Activated T-helper 1 cell treated with anti-CD3 and anti-CD28 coated beads, Interleukin-2, amount 50 U/mL, for 16 hours (primary cell): ENCODE measurements at regions not wholly inside any gene's neighbourhood (a gene's known extent, or its start where the extent isn't known, plus 50 kb on each side); places are given as distances from the start of the nearest gene placed in this dataset.
"Not testable (repeated sequence)": the region's sequence is repeated elsewhere in the genome, so short reads cannot be mapped to it uniquely, and the experiment has no call there.

ENCODE experiments used
- DNase-seq, 2 donors: peaks; one replicate each; pipeline ENCODE4 v3.0.0-alpha.2; 2020; ENCODE audit warnings: low read depth in 1 of 2, low spot score in 1 of 2

GRCh38 chr2:47295981-47296635 is 73.0 kb upstream of the EPCAM start:
- no peak for DNase-seq

DNA sequence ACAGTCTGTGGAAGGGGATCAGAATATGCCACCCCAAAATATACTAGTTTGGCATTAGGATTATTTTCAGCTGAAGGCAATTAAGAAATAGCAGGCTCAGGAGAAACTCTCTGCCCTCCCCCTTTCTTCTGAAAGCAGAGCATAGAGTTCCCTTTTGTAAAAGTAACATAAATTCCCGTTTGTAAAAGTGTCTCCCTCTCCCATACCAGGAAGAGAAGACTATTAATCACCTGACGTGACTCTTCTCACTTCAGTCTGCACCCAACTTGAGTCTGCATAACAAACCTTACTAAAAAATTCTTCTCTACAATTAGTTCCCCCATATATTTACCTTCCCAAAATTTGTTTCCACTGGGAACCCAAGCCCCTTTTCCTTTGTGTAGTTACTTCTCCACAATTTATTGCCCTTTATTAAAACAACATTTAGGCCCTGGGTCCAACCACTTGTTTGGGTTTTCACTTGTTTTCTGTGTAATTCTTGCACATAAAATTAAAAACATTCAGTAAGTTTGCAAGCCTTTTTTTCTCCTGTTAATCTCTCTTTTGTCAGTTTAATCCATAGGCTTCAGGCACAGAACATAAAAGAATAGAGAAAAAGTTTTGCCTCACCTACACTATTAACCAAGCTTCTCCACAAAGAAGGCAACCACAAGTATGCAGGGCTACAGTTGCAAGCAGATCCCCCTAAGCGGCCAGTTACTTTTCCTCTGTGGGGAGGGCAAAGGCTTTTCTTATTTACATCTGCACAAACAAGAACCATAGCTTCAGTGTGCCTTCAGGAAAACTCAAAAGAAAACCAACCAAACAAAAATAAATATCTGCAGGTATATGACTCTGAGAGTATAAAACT is 73.8 kb upstream of the EPCAM start:
- DNase-seq, result no peak

DNA sequence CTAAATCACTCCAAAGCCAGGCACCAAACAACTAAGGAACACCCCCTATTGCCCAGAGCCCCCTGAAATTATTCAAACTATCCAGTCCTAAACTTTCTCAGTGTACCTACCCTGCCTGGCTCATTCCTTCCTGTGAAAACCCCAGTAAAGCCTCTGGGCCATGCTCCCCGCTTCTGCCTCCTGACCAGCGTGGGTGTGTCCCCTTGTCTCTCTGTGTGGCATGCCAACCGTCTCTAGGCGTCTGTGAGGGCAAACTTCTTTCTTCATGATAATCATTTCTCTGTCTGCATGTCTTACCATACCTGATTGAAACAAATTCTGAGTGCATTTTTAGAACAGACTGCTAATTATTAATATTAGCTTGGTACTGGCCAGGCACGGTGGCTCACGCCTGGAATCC is 75.1 kb upstream of the EPCAM start:
- DNase-seq, result no peak

GRCh38 chr2:47288864-47289263 is 80.2 kb upstream of the EPCAM start:
- DNase-seq, result no peak

DNA sequence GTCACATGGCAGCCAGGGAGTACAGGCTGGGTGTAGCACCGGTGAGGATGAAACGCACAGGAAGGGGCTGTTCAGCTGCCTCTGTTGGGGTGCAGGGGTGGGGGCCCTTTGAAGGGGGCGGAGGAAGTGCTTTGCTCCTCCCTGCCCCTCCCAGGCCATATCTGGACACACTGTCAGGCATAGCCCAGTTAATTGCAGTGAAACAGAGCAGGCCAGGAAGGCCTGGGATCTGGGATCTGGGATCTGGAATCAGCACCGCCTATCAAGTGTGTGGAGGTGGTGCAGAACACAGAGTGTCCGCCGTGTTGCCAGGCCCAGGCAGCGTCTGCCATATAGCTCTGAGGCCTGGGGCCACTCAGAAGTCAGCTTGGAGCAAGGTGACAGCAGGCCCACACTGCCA is 85.5 kb upstream of the EPCAM start:
- no peak for DNase-seq

DNA sequence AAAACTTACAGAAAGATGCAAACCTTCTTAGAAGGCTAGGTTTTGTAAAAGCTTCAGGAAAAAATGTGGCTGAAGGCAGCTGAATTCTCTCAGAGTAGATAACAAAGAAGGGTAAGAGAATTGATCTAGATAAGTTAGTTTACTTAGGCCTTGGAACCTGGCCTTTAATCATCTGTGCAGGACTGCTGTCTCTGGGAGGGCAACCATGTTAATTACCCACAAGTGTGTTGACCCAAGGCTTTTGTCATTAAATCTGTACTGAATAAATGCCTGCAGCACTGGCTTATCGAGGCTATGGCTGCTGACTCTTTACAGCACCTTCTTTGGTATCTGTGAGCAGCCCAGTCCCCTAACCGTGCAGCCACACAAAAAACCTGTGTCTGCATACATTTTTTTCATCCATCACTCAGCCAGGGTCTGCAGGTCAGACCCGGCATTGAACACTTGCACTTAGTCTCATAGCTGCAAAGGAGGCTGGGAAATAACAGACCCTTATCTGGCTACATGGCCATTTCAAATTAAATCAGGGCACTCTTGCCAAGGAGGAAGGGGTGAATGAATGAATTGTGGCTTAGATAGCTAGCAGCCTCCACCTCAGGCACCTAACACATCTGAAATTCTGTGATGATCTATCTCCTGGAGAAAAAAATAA is 86.4 kb upstream of the EPCAM start:
- no peak for DNase-seq

DNA sequence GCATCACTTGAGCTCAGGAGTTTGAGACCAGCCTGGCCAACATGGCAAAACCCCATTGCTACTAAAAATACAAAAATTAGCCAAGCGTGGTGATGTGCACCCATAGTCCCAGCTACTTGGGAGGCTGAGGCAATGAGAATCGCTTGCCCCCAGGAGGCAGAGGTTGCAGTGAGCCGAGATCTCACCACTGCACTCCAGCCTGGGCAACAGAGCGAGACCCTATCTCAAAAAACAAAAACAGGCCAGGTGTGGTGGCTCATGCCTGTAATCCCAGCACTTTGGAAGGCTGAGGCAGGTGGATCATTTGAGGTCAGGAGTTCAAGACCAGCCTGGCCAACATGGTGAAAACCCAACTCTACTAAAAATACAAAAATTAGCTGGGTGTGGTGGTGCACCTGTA is 89.6 kb upstream of the EPCAM start:
- not testable (repeated sequence) for DNase-seq

GRCh38 chr2:47277987-47278386 is 91.1 kb upstream of the EPCAM start:
- no peak for DNase-seq

GRCh38 chr2:47277187-47277586 is 91.9 kb upstream of the EPCAM start:
- no peak for DNase-seq

DNA sequence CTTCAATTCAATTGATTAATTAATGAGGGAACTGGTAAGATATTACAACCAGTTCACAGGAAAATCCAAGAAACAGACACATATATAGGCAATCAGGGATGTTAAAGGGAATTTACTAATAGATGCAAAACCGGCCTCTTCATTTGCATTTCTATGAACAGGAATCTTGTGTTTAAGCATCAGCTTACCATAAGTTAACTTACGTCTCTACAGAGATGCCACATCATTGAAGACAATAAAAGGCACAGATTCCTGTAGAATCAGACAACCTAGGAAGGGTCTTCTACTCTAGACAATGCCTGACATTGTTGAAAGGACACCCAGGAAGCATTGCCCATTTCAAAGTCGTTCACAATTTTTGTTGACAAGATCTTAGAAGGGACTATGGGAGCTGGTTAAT is 93.0 kb upstream of the EPCAM start:
- no peak for DNase-seq

DNA sequence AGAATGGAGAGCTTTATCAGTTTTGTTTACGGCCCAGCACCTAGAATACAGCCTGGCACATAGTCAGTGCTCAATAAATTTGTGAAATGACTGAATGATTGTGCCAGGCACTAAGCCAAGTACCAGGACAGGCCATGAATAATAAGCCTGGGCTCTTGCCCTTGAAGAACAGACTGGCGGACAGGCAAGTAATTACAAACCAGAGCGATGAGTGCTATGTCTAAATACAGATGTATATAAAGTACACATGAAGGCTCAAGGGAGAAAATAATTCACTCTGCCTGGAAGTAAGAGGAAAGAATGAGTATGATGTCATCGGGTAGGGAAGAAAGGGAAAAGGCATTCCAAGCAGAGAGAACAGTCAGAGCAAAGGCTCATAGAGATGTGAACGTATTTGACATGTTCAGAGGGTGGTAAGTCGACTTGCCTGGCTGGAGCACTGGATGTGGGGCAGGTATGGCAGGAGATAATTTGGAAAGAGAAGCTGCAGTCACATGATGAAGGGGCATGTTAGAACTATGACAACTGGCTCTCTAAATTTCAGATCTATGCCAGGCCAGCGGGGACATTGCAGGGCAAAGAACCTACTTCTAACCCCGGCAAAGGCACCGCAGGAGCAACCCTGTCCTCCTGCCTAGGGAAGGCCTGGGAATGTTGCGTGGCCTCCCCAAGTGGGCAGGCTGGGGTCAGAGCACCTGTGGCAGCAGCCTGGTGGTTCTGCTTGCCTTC is 94.9 kb upstream of the EPCAM start:
- no peak for DNase-seq

DNA sequence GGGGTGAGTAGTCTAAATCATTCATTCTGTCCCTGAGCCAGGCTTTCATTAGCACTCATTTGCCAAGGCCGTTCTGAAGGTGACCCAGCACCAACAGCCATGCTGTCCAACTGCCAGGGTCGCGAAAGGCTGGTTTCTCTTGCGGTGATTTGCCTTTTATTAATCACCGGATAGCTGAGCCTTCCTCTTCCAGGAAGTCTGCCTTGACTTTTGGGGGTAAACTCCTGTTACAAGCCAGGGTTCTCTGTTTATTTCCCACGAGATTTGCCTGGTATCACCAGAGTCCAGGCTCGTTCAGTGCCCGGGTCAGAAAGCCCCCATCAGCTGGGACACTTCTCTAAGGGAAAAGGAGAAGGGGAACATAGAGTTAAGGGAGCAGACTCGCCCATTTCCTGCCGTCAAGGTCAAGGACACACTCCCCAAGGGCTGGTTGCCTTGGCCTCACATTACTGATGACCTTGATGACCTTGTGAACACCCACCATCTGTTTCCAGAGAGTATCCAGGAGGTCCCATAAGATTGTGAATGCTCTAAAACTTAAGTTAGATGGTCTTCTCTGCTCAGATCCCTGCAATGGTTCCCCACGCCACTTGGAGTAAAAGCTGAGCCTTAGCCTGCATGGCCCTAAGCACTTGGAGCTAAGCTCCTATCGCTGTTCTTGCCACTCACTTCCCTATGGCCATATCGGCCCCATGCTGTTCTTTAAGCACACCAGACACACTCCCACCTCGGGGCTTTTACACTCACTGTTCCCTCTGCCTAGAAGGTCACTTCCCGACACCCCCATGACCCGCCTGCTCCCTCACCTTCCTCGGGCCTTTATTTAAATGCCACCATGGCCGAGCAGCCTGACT is 96.0 kb upstream of the EPCAM start:
- DNase-seq, result no peak

GRCh38 chr2:47272031-47272864 is 95.9 kb upstream of the CALM2 start:
- DNase-seq, result peak; percentile 20 to 30

DNA sequence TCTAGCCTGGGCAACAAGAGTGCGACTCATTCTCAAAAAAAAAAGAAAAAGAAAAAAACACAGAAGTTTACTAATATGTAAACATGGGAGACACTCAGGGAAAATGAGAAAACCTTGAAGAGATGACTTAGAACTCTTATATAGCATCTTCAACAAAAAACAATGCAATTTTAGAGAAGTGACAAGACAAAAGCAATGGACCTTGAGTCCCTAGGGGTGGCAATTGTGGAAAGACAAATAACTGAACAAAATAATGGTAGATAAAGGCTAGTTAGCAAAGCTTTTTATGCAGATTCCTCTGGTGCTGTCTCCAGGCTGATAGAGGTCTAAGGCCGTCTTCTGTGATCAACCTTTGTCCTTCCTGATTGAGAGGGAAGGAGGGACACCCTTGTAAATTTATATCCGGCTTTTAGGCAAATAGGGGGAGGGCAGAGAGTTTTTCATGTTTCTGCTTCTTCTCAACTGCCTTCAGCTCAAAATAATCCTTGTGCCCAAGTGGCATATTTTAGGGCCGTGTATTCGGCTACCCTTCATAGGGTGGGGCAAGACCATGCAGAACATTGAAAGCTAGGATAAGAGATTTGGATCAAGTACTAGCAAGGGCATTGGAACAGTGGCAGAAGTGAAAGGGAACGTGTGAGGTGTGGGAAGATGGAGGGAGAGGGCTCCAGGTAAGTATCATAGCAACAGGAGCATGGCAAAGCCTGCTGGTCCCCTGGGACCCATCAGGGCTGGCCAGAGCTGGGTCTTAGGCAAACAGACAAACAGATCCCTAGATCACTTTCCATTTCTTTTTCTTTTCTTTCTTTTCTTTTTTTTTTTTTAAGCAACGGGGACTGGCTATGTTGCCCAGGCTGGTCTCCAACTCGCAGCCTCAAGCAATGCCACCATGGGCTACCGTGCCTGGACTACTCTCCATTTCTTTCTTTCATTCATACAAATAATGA is 95.0 kb upstream of the CALM2 start:
- DNase-seq, result no peak

DNA sequence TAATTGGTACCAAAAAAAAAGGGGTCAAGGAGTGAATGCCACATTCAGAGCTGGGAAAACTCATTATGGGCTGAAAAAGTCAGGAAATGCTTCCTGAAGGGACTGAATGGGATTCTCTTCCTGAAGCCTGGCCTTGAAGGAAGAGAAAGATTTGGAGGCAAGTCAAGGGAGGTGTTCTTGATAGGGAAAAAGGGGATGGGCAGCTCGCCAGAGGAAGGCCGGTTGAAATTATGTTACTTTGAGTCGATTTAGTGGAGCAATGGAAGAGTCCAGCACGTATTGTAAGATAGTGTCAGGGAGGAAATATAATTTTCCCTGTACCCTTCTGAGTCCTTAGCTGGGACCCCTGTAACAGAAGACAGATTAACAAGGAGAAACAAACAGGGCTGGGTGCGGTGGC is 94.1 kb upstream of the CALM2 start:
- DNase-seq, result no peak

DNA sequence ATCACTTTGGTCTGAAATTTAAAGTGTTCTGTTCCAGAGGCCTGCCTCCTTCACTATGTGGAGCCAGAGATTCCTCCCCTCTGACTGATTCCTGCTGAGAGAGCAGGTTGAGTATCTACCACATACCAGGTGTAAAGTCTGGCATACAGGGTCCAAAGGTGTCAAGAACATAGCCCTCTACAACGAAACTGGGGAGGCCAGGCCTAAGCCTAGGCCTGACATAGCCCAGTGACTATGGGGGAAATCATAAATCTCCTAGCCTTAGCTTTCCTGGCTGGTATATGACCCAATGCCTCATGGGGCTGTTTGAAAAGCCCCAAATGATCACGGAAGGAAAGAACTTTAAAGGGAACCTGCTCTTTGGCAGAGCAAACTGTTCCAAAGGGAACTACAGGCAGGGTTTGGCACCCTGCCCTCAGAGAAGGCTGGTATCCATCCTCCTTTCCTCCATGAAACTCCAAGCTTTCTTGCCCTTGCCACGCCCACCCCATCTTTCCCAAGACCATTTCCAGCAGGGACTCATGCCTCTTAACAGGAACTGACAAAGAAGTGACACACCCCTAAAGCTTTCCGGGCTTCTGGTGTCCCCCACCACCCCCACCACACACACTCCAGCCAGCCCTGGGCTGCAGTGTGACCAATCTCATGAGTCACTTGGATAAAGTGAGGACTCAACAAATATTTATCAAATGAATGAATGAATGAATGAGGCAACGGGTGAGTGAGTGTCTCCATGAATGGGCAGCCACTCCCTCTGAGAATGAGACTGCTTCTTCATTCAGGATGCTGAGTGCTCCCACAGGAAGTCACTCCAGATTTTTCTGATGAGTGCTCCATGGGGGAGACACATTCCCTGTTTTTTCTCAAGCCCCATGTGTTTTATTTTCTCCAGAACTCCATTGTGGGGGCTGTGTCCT is 93.3 kb upstream of the CALM2 start:
- DNase-seq, result no peak

- no peak for DNase-seq
Measured at GRCh38 chr2:47267711-47268086, 91.4 kb upstream of the CALM2 start.
